K562 (cell line): ENCODE measurements at regions not wholly inside any gene's neighbourhood (a gene's known extent, or its start where the extent isn't known, plus 50 kb on each side); places are given as distances from the start of the nearest gene placed in this dataset.

Experiments used
- ATAC-seq: fragments of 200-7000 bp; cut with Tn5 transposase; 3 replicates; pipeline ENCODE4 v1.9.1; 2020; ENCODE audit warnings: moderate library complexity
- BruUV-seq: library from RNA; stranded (reverse); fragments of 400-500 nt; replicated peaks from 2 replicates; lab custom pipeline; 2021; lab: Mats Ljungman, UMichigan
- CTCF ChIA-PET: fragments of 300-600 bp; formaldehyde crosslinking; extraction: SDS; loops from one replicate; lab custom pipeline; 2021; ENCODE audit warnings: low intra/inter-chr PET ratio; lab: Yijun Ruan, JAX
- POLR2A ChIA-PET: fragments of 300-600, 350-650 bp; sonication (Branson Sonifier 250); formaldehyde crosslinking; extraction: SDS; loops from one replicate; lab custom pipeline; 2021; ENCODE audit warnings: antibody characterized with exemption, inconsistent platforms; lab: Yijun Ruan, JAX
- DNase-seq, 4 experiments: peaks; one replicate each; pipeline versions ENCODE4 v3.0.0 to v3.0.0-alpha.2; 2011 to 2018; ENCODE audit warnings: low spot score in 3 of 4, mixed read lengths in 3 of 4; ENCODE audit errors: extremely low read depth in 1 of 4
- FAIRE-seq: peaks from 2 replicates; lab custom pipeline; 2011; peaks lifted over from hg19 to GRCh38; lab: Jason Lieb, UNC
- H2AFZ ChIP-seq: 2 replicates; pipeline ENCODE4 v1.6.0; 2011; ENCODE audit warnings: low read depth, low read length, control low read depth, inconsistent platforms
- H3K27ac ChIP-seq: fragments of 200-600 bp; 3 replicates; pipeline ENCODE4 v1.8.0; 2011; ENCODE audit warnings: low read depth, mild to moderate bottlenecking, control low read depth, inconsistent platforms, low read length, moderate library complexity, mixed read lengths; ENCODE audit errors: extremely low read depth
- H3K27me3 ChIP-seq, 2 experiments: fragments of 300-600 bp in 1 of 2; 2 replicates in 1 of 2; 3 replicates in 1 of 2; pipeline versions ENCODE4 v1.6.0 to v1.8.0; 2011; ENCODE audit warnings: inconsistent platforms in 2 of 2, low read length in 2 of 2, mild to moderate bottlenecking in 1 of 2, mixed read lengths in 1 of 2, moderate library complexity in 1 of 2; ENCODE audit not compliant: control insufficient read depth in 2 of 2, insufficient read depth in 2 of 2
- H3K36me3 ChIP-seq: fragments of 300-600 bp; 3 replicates; pipeline ENCODE4 v1.8.0; 2011; ENCODE audit warnings: mild to moderate bottlenecking, low read length, inconsistent platforms; ENCODE audit not compliant: control insufficient read depth, insufficient read depth
- H3K4me1 ChIP-seq, 2 experiments: fragments of 200-600 bp in 1 of 2; replicated peaks in 1 of 2; 2 replicates in 1 of 2; 3 replicates in 1 of 2; pipeline versions ENCODE4 v1.5.1 to v1.8.0; 2011; ENCODE audit warnings: inconsistent platforms in 2 of 2, low read length in 2 of 2, mild to moderate bottlenecking in 1 of 2, mixed read lengths in 1 of 2, moderate library complexity in 1 of 2; ENCODE audit not compliant: control insufficient read depth in 2 of 2, insufficient read depth in 2 of 2
- H3K4me2 ChIP-seq: 2 replicates; pipeline ENCODE4 v1.6.1; 2011; ENCODE audit warnings: low read length, control low read depth, inconsistent platforms, mixed read lengths; ENCODE audit not compliant: insufficient read depth
- H3K4me3 ChIP-seq: fragments of 200-600 bp; sonication (generic), shearing (Covaris generic); 2 replicates; pipeline ENCODE4 v1.5.1; 2016; ENCODE audit warnings: control low read depth, inconsistent platforms
- H3K79me2 ChIP-seq: fragments of 200-600 bp; 3 replicates; pipeline ENCODE4 v1.8.0; 2011; ENCODE audit warnings: low read length, inconsistent platforms; ENCODE audit not compliant: control insufficient read depth, insufficient read depth
- H3K9ac ChIP-seq, 2 experiments: 2 replicates each; pipeline versions ENCODE4 v1.6.0 to v1.6.1; 2011; ENCODE audit warnings: low read depth in 2 of 2, low read length in 2 of 2, control low read depth in 1 of 2, inconsistent platforms in 1 of 2, mild to moderate bottlenecking in 1 of 2, mixed read lengths in 1 of 2; ENCODE audit not compliant: insufficient read depth in 1 of 2
- H3K9me1 ChIP-seq: one replicate; pipeline ENCODE4 v1.6.0; 2011; ENCODE audit warnings: inconsistent platforms, mild to moderate bottlenecking, low read length, moderate library complexity; ENCODE audit not compliant: control insufficient read depth, insufficient read depth
- H3K9me3 ChIP-seq: replicated peaks from 2 replicates; pipeline ENCODE4 v1.5.1; 2011; ENCODE audit warnings: low read depth, low read length, inconsistent platforms; ENCODE audit not compliant: control insufficient read depth, insufficient read depth
- H4K20me1 ChIP-seq: replicated peaks from 2 replicates; pipeline ENCODE4 v1.6.1; 2011; ENCODE audit warnings: low read length, inconsistent platforms, mixed read lengths; ENCODE audit not compliant: control insufficient read depth, insufficient read depth
- ATF4 ChIP-seq: fragments of 450-650 bp; formaldehyde crosslinking; IDR thresholded peaks from 2 replicates; pipeline ENCODE4 v1.4.0; 2022; ENCODE audit warnings: mild to moderate bottlenecking, moderate library complexity
- BCLAF1 ChIP-seq, 2 experiments: fragments of 450-650 bp in 1 of 2; IDR thresholded peaks; 2 replicates each; pipeline ENCODE4 v1.6.1; 2011 to 2017; ENCODE audit warnings: low read depth in 2 of 2, antibody characterized with exemption in 1 of 2, borderline replicate concordance in 1 of 2, low read length in 1 of 2, mild to moderate bottlenecking in 1 of 2, mixed read lengths in 1 of 2; ENCODE audit not compliant: control insufficient read depth in 1 of 2
- CBX2 ChIP-seq: fragments of 200-600 bp; sonication (generic); IDR thresholded peaks from one replicate; pipeline ENCODE4 v1.6.1; 2012; ENCODE audit warnings: mild to moderate bottlenecking, low read length, inconsistent platforms; ENCODE audit not compliant: insufficient read depth, poor library complexity, severe bottlenecking
- FOXA3 ChIP-seq, 2 experiments: fragments of 450-650 bp in 1 of 2; sonication (generic) in 1 of 2; formaldehyde crosslinking; IDR thresholded peaks in 1 of 2; conservative IDR thresholded peaks in 1 of 2; 2 replicates each; pipeline versions ENCODE4 v1.4.0 to v1.8.0; 2020 to 2022; ENCODE audit warnings: mild to moderate bottlenecking in 2 of 2, missing genetic modification reagents in 1 of 2
- GTF2B ChIP-seq: IDR thresholded peaks from 2 replicates; pipeline ENCODE4 v1.6.1; 2011; ENCODE audit not compliant: insufficient read length; ENCODE audit errors: extremely low read depth
- MAX ChIP-seq: sonication (generic); formaldehyde crosslinking; IDR thresholded peaks from 2 replicates; pipeline ENCODE4 v1.9.0; 2022; ENCODE audit warnings: mild to moderate bottlenecking, missing genetic modification reagents
- RUNX1 ChIP-seq: sonication (generic); IDR thresholded peaks from 2 replicates; pipeline ENCODE4 v1.6.1; 2016; ENCODE audit warnings: antibody characterized with exemption, low read depth
- SAFB2 ChIP-seq: fragments of 200-400 bp; formaldehyde crosslinking; IDR thresholded peaks from 2 replicates; pipeline ENCODE4 v1.6.1; 2018; ENCODE audit warnings: borderline replicate concordance, low read length, low read depth, moderate library complexity; ENCODE audit not compliant: severe bottlenecking
- SLC30A9 ChIP-seq: fragments of 250-450 bp; sonication (Bioruptor Pico); IDR thresholded peaks from 2 replicates; pipeline ENCODE4 v1.8.0; 2022; ENCODE audit warnings: mild to moderate bottlenecking, moderate library complexity
- STAT5A ChIP-seq: IDR thresholded peaks from 2 replicates; pipeline ENCODE4 v1.6.1; 2012; ENCODE audit warnings: low read length, inconsistent platforms, borderline replicate concordance
- TARDBP ChIP-seq: fragments of 450-650 bp; IDR thresholded peaks from 2 replicates; pipeline ENCODE4 v1.6.1; 2016
- TSC22D4 ChIP-seq: fragments of 450-650 bp; IDR thresholded peaks from 2 replicates; pipeline ENCODE4 v1.6.1; 2016; ENCODE audit warnings: missing genetic modification characterization, missing biosample characterization, control low read depth
- ZFPM2 ChIP-seq: fragments of 250-450 bp; sonication (Bioruptor Pico); IDR thresholded peaks from 2 replicates; pipeline ENCODE4 v1.5.1; 2022; ENCODE audit warnings: mild to moderate bottlenecking
- WGBS: fragments of 100-300 bp; shearing (Covaris generic); methylation state at CpG from one replicate; pipeline ENCODE4 v1.1.6; 2016; ENCODE audit warnings: low coverage, mixed read lengths; ENCODE audit not compliant: insufficient coverage; ENCODE audit errors: missing lambda C conversion rate; 5-methylcytosine and 5-hydroxymethylcytosine counted together
- in situ Hi-C: fragments of 300-500 bp; cut with MboI; formaldehyde crosslinking; loops from 4 replicates; pipeline ENCODE4 v1.15.0; 2018; ENCODE audit warnings: inconsistent platforms, mixed read lengths
- intact Hi-C: fragments of 100-400 bp; cut with micrococcal nuclease; formaldehyde crosslinking; loops from 2 replicates; pipeline ENCODE4 v1.14.2; 2022

- TF ChIP-seq ATF4 (no peak), STAT5A (no peak), TSC22D4 (tag) (no peak), TARDBP (no peak), GTF2B (no peak), FOXA3 (CRISPR knock-in tag; conservative IDR thresholded peaks at IDR 0.05 in 1 of 2, IDR thresholded peaks at IDR 0.05 in 1 of 2) (no peak), MAX (CRISPR knock-in tag) (no peak), RUNX1 (no peak), CBX2 (no peak)
Observed at GRCh38 chr13:28552288-28552687, 57.4 kb upstream of the FLT1 start (continued).

- no peak for FAIRE-seq
- H3K4me3 ChIP-seq, result no peak overlapping the region
- H3K27me3 ChIP-seq, result peaks cover 0 to 5% of the 10 kb centered on the region in 2 experiments; a peak in 1 of 5 replicates
- H3K9me3 ChIP-seq, result no peaks in the 10 kb centered on the region
- no peaks in the 10 kb centered on the region; a peak in 2 of 5 replicates for H3K4me1 ChIP-seq
- H3K27ac ChIP-seq, result no peak overlapping the region
- 31% methylated on average over 2 of the region's 2 CpGs for WGBS
- intact Hi-C loops, result no loop called here
- no peak for ATAC-seq
- TF ChIP-seq ZFPM2 (CRISPR knock-in tag) (no peak), SLC30A9 (CRISPR knock-in tag) (no peak), BCLAF1 (IDR thresholded peaks at IDR 0.05; ENCODE audit: borderline replicate concordance in 1 of 2, control insufficient read depth in 1 of 2, low read depth in 2 of 2, low read length in 1 of 2) (no peak), SAFB2 (no peak)
- TF ChIP-seq, all 486 proteins: peak for 0
- H4K20me1 ChIP-seq, result no peaks in the 10 kb centered on the region
- no peak overlapping the region for H3K9ac ChIP-seq
- DNase-seq, result no peak
- no TSS peak for BruUV-seq
- CTCF ChIA-PET, result no interaction called here
- H2AFZ ChIP-seq, result no peak overlapping the region
- no peaks in the 10 kb centered on the region for H3K79me2 ChIP-seq
- POLR2A ChIA-PET, result no interaction called here
- H3K36me3 ChIP-seq, result no peaks in the 10 kb centered on the region
- no peak overlapping the region for H3K4me2 ChIP-seq
- no peaks in the 10 kb centered on the region for H3K9me1 ChIP-seq
- in situ Hi-C loops, result no loop called here
Observed at GRCh38 chr13:28551498-28551895, 56.6 kb upstream of the FLT1 start.
